ENCODE measurements at regions not wholly inside any gene's neighbourhood (a gene's known extent, or its start where the extent isn't known, plus 50 kb on each side); places are given as distances from the start of the nearest gene placed in this dataset.
"Not testable (repeated sequence)": the region's sequence is repeated elsewhere in the genome, so short reads cannot be mapped to it uniquely, and the experiment has no call there.

DNA sequence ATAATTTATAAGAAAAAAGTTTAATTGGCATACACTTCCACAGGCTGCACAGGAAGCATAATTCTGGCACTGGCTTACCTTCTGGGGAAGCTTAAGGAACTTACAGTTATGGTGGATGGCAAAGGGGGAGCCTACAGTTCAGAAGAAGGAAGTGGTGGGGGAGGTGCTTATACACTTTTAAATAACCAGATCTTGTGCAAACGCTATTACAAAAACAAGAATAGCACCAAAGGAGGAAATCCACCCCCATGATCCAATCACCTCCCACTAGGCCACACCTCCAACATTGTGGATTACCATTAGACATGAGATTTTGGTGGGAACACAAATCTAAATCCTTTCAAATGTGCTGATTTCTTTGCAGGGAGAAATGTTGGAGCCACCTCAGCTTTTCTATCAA lies 287.7 kb downstream of the CPXCR1 start:
- DNase-seq: peak; percentile 6

DNA sequence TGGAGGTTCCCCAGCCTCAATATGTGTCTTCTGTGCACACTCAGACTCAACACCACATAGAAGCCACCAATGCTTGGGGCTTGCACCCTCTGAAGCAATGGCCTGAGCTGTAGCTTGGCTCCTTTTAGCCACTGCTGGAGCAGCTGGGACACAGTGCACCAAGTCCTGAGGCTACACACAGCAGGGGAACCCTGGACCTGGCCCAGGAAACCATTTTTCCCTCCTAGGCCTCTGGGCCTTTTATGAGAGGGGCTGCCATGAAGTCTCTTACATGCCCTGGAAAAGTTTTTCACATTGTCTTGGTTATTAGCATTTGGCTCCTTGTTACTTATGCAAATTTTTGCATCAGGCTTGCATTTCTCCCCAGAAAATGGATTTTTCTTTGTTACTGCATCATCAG lies 306.2 kb downstream of the CPXCR1 start:
- DNase-seq: no peak

DNA sequence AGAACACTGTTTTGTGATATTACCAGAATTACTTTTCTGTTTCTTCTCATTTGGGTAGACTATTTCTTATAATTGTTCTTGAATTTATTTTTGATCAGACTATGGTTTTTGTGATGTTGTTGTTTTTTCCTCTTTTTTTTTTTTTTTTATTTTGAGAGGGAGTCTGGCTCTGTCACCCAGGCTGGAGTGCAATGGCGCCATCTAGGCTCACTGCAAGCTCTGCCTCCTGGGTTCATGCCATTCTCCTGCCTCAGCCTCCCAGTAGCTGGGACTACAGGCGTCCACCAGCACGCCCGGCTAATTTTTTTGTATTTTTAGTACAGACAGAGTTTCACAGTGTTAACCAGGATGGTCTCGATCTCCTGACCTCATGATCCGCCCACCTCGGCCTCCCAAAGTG lies 352.6 kb downstream of the CPXCR1 start:
- not testable (repeated sequence) for DNase-seq

DNA sequence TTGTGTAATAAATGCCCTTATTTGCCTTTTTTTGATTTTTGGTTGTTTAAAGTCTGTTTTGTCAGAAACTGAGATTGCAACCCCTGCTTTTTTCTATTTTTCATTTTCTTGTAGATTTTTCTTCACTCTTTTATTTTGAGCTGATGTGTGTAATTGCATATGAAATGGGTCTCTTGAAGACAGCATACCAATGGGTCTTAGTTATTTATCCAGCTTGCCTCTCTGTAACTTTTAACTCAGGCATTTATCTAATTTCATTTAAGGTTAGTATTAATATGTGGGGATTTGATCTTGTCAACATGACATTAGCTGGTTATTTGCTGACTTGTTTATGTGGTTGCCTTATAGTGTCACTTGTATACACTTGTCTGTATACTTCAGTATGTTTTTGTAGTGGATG lies 378.0 kb downstream of the CPXCR1 start:
- no peak for DNase-seq

Measured in GF-D8 (cell line).